ENCODE measurements at regions not wholly inside any gene's neighbourhood (a gene's known extent, or its start where the extent isn't known, plus 50 kb on each side); places are given as distances from the start of the nearest gene placed in this dataset.

- no peak for DNase-seq (ENCODE audit: low read depth)
- TF ChIP-seq POLR2A (IDR thresholded peaks at IDR 0.05; ENCODE audit: extremely low read depth, insufficient read length) (no peak), CTCF (IDR thresholded peaks at IDR 0.05; ENCODE audit: low read depth, low read length) (no peak), MYC (IDR thresholded peaks at IDR 0.05; ENCODE audit: low read depth, low read length) (no peak), MAX (IDR thresholded peaks at IDR 0.05; ENCODE audit: low read depth, low read length) (no peak)
- no peak overlapping the region for H3K4me3 ChIP-seq (ENCODE audit: low read depth, low read length)
Measured at GRCh38 chr15:79206940-79207339, 75.6 kb upstream of the ANKRD34C start.

- TF ChIP-seq MYC (IDR thresholded peaks at IDR 0.05; ENCODE audit: low read depth, low read length) (no peak), MAX (IDR thresholded peaks at IDR 0.05; ENCODE audit: low read depth, low read length) (no peak), POLR2A (IDR thresholded peaks at IDR 0.05; ENCODE audit: extremely low read depth, insufficient read length) (no peak), CTCF (IDR thresholded peaks at IDR 0.05; ENCODE audit: low read depth, low read length) (no peak)
- no peak overlapping the region for H3K4me3 ChIP-seq (ENCODE audit: low read depth, low read length)
- no peak for DNase-seq (ENCODE audit: low read depth)
Measured at GRCh38 chr15:79204886-79205675, 77.4 kb upstream of the ANKRD34C start.

- no peak overlapping the region for H3K4me3 ChIP-seq (ENCODE audit: low read depth, low read length)
- no peak for DNase-seq (ENCODE audit: low read depth)
Measured at GRCh38 chr15:79198461-79198860, 84.1 kb upstream of the ANKRD34C start.

GRCh38 chr15:79197285-79197684 lies 85.2 kb upstream of the ANKRD34C start:
- DNase-seq (ENCODE audit: low read depth), result no peak
- TF ChIP-seq POLR2A (IDR thresholded peaks at IDR 0.05; ENCODE audit: extremely low read depth, insufficient read length), result no peak
- TF ChIP-seq CTCF (IDR thresholded peaks at IDR 0.05; ENCODE audit: low read depth, low read length), result no peak
- TF ChIP-seq MAX (IDR thresholded peaks at IDR 0.05; ENCODE audit: low read depth, low read length), result no peak
- TF ChIP-seq MYC (IDR thresholded peaks at IDR 0.05; ENCODE audit: low read depth, low read length), result no peak
- no peak overlapping the region for H3K4me3 ChIP-seq (ENCODE audit: low read depth, low read length)

More at GRCh38 chr15:79198461-79198860, 84.1 kb upstream of the ANKRD34C start:
- TF ChIP-seq CTCF (IDR thresholded peaks at IDR 0.05; ENCODE audit: low read depth, low read length), result no peak
- TF ChIP-seq POLR2A (IDR thresholded peaks at IDR 0.05; ENCODE audit: extremely low read depth, insufficient read length), result no peak
- no peak for TF ChIP-seq MAX (IDR thresholded peaks at IDR 0.05; ENCODE audit: low read depth, low read length)
- TF ChIP-seq MYC (IDR thresholded peaks at IDR 0.05; ENCODE audit: low read depth, low read length), result no peak

GRCh38 chr15:79195802-79196201 lies 86.7 kb upstream of the ANKRD34C start:
- H3K4me3 ChIP-seq (ENCODE audit: low read depth, low read length), result no peak overlapping the region
- TF ChIP-seq MYC (IDR thresholded peaks at IDR 0.05; ENCODE audit: low read depth, low read length), result no peak
- no peak for TF ChIP-seq MAX (IDR thresholded peaks at IDR 0.05; ENCODE audit: low read depth, low read length)
- TF ChIP-seq POLR2A (IDR thresholded peaks at IDR 0.05; ENCODE audit: extremely low read depth, insufficient read length), result no peak
- TF ChIP-seq CTCF (IDR thresholded peaks at IDR 0.05; ENCODE audit: low read depth, low read length), result peak; percentile 32
- DNase-seq (ENCODE audit: low read depth), result no peak

All from NB4 (cell line).